ENCODE measurements at regions not wholly inside any gene's neighbourhood (a gene's known extent, or its start where the extent isn't known, plus 50 kb on each side); places are given as distances from the start of the nearest gene placed in this dataset.

DNA sequence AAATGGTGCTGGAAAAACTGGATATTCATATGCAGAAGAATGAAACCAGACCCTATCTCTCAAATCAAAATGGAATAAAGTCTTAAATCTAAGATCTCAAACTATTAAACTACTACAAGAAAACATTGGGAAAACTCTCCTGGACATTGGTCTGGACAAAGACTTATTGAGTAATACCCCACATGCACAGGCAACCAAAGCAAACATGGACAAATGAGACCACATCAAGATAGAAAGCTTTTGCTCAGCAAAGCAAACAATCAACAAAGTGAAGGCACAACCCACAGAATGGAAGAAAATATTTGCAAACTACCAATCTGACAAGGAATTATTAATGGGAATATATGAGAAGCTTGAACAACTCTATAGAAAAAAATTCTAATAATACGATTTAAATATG is 284.4 kb upstream of the FGF16 start:
- TF ChIP-seq POLR2A (IDR thresholded peaks at IDR 0.05) (no peak), POLR2AphosphoS5 (IDR thresholded peaks at IDR 0.05; ENCODE audit: insufficient read depth in 1 of 2, low read depth in 1 of 2) (no peak)
- TF ChIP-seq, protein P1, sequence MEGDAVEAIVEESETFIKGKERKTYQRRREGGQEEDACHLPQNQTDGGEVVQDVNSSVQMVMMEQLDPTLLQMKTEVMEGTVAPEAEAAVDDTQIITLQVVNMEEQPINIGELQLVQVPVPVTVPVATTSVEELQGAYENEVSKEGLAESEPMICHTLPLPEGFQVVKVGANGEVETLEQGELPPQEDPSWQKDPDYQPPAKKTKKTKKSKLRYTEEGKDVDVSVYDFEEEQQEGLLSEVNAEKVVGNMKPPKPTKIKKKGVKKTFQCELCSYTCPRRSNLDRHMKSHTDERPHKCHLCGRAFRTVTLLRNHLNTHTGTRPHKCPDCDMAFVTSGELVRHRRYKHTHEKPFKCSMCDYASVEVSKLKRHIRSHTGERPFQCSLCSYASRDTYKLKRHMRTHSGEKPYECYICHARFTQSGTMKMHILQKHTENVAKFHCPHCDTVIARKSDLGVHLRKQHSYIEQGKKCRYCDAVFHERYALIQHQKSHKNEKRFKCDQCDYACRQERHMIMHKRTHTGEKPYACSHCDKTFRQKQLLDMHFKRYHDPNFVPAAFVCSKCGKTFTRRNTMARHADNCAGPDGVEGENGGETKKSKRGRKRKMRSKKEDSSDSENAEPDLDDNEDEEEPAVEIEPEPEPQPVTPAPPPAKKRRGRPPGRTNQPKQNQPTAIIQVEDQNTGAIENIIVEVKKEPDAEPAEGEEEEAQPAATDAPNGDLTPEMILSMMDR (IDR thresholded peaks at IDR 0.05) = no peak
- no peaks in the 10 kb centered on the region for H3K36me3 ChIP-seq

DNA sequence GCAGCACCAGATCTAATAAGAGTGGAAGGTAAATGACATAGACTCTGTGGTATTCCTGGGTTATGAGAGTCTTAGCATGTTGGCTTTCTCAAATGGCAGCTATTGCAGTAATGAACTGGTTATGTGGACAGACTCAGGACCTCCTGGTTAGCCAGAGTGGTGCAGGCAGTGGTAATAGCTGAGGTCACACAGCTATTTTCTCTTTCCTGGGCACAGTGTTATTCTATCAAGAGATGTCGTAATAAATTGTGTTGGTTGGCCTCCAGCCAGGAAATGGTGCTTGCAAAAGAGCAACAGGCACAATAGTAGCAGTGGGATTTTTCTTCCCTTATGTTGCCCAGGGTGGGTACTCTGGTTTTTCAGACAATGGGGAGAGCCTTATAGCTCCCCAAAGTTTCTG is 279.2 kb upstream of the FGF16 start:
- H3K36me3 ChIP-seq = no peaks in the 10 kb centered on the region
- H3K9me3 ChIP-seq = no peaks in the 10 kb centered on the region
- no peak overlapping the region for H3K27ac ChIP-seq
- H3K4me3 ChIP-seq = no peak overlapping the region
- TF ChIP-seq POLR2A (IDR thresholded peaks at IDR 0.05) (no peak), POLR2AphosphoS5 (IDR thresholded peaks at IDR 0.05; ENCODE audit: insufficient read depth in 1 of 2, low read depth in 1 of 2) (no peak)
- H3K27me3 ChIP-seq = no peaks in the 10 kb centered on the region
- no peak for DNase-seq (ENCODE audit: extremely low spot score in 2 of 2)
- no peaks in the 10 kb centered on the region for H3K4me1 ChIP-seq
- intact Hi-C loops (cut with DNase I) = no loop called here

More for the DNA sequence above, 284.4 kb upstream of the FGF16 start:
- no peak overlapping the region for H3K27ac ChIP-seq
- intact Hi-C loops (cut with DNase I) = no loop called here
- no peaks in the 10 kb centered on the region for H3K4me1 ChIP-seq
- DNase-seq (ENCODE audit: extremely low spot score in 2 of 2) = no peak
- H3K27me3 ChIP-seq = no peaks in the 10 kb centered on the region
- H3K4me3 ChIP-seq = no peak overlapping the region
- H3K9me3 ChIP-seq = peaks cover under 1% of the 10 kb centered on the region

DNA sequence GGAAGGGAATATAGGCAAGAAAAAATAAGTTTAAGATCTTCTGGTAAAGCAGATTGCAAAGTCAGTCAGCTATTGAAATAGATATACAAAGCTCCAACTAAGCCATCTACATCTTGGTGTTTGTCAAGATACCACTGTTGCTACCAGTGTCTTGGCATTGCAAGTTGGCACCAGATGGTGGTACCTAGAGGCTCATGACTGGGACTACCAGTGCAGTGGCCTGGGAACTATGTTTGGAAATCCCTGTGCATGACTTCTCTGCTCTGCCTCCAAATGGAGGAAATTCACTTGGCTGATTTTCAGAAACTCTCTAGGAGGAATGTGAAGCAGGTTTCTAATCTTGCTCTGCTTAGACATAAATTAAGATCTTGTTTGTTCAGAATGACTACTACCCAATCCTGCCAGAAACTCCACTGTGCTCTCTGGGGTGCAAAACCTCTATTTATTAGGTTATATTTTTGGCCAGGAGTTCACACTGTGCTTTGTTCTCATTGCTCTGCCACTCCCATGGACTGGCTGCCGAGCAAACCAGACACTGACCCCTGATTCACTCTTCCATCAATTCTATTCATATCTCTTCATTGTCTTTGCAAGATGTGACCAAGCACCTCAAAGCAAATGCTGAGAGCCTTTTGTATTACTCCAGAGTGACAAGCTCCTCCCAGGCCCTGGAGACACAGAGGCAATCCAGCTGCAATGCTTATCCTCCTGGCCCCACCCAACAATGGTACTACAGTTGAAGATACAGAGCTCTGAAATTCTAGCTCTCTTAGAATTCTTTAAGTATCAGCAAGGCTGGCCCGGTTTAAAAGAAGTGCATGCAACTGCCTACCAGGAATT is 272.3 kb upstream of the FGF16 start:
- no peak overlapping the region for H3K4me3 ChIP-seq
- no peak for DNase-seq (ENCODE audit: extremely low spot score in 2 of 2)
- no peaks in the 10 kb centered on the region for H3K4me1 ChIP-seq
- no peaks in the 10 kb centered on the region for H3K27me3 ChIP-seq
- no peaks in the 10 kb centered on the region for H3K36me3 ChIP-seq
- intact Hi-C loops (cut with DNase I) = no loop called here
- H3K27ac ChIP-seq = no peak overlapping the region
- no peaks in the 10 kb centered on the region for H3K9me3 ChIP-seq
- TF ChIP-seq POLR2AphosphoS5 (IDR thresholded peaks at IDR 0.05; ENCODE audit: insufficient read depth in 1 of 2, low read depth in 1 of 2) (no peak), POLR2A (IDR thresholded peaks at IDR 0.05) (no peak)
- TF ChIP-seq, protein P1 (IDR thresholded peaks at IDR 0.05) = no peak

DNA sequence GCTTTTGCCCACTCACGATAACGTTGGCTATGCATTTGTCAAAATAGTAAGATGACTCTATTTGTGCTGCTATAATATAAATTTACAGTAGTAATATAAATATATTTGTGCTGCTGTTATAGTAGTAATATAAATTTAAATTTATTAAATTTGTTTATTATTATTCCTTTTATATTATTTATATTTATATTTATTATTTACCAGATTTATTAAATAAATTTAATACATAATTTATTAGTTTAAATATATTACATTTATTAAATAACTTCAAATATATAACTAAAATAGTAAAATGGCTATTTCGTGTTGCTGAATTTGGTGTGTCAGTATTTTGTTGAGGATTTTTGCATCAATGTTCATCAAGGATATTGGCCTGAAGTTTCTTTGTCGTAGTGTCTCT is 246.5 kb upstream of the FGF16 start:
- TF ChIP-seq POLR2A (IDR thresholded peaks at IDR 0.05) (no peak), POLR2AphosphoS5 (IDR thresholded peaks at IDR 0.05; ENCODE audit: insufficient read depth in 1 of 2, low read depth in 1 of 2) (no peak)
- TF ChIP-seq, protein P1 (IDR thresholded peaks at IDR 0.05) = no peak
- intact Hi-C loops (cut with DNase I) = no loop called here
- no peak for DNase-seq (ENCODE audit: extremely low spot score in 2 of 2)
- Histone ChIP-seq H3K27ac (no peak overlapping the region), H3K4me3 (no peak overlapping the region), H3K27me3 (no peaks in the 10 kb centered on the region), H3K9me3 (no peaks in the 10 kb centered on the region), H3K36me3 (no peaks in the 10 kb centered on the region), H3K4me1 (no peaks in the 10 kb centered on the region)

DNA sequence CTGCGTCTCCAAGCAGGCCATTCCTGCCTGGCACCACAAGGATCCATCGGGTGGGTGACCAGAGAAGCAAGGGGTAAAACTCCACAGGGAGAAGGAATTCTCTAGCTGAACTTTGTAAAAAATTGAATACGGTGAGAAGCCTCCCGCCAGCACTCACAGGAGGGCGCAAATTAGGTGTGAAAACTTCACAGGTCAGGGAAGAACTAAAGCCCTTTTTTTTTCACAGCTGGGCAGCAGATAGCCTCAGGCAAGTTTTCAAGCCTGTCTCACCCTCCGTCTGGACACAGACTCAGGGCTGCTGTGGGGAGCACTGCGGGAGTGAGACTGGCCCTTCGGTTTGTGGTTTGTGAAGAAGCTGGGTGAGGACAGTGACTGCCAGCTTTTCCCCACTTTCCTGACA is 224.1 kb upstream of the FGF16 start:
- H3K4me1 ChIP-seq = no peaks in the 10 kb centered on the region
- H3K27ac ChIP-seq = no peak overlapping the region
- TF ChIP-seq POLR2A (IDR thresholded peaks at IDR 0.05) (no peak), POLR2AphosphoS5 (IDR thresholded peaks at IDR 0.05; ENCODE audit: insufficient read depth in 1 of 2, low read depth in 1 of 2) (no peak)
- TF ChIP-seq, protein P1 (IDR thresholded peaks at IDR 0.05) = no peak
- no peak overlapping the region for H3K4me3 ChIP-seq
- intact Hi-C loops (cut with DNase I) = no loop called here
- no peak for DNase-seq (ENCODE audit: extremely low spot score in 2 of 2)
- no peaks in the 10 kb centered on the region for H3K27me3 ChIP-seq
- H3K9me3 ChIP-seq = no peaks in the 10 kb centered on the region
- no peaks in the 10 kb centered on the region for H3K36me3 ChIP-seq

Measured in vagina (tissue), 2 donors.